Tibial nerve (tissue), 3 donors: ENCODE measurements at regions not wholly inside any gene's neighbourhood (a gene's known extent, or its start where the extent isn't known, plus 50 kb on each side); places are given as distances from the start of the nearest gene placed in this dataset.

Source experiments
- POLR2A ChIP-seq, 2 donors: fragments of 450-650 bp; IDR thresholded peaks; one replicate each; pipeline ENCODE4 v1.6.1; 2017; ENCODE audit warnings: antibody characterized with exemption in 2 of 2, mild to moderate bottlenecking in 2 of 2, moderate library complexity in 2 of 2
- TF ChIP-seq, protein P1 (sequence below), 5 experiments: fragments of 200-600 bp in 3 of 5; fragments of 450-650 bp in 2 of 5; sonication (generic) in 3 of 5; IDR thresholded peaks; one replicate each; pipeline ENCODE4 v1.5.1; 2016 to 2019; ENCODE audit warnings: antibody characterized with exemption in 5 of 5, mild to moderate bottlenecking in 3 of 5, moderate library complexity in 2 of 5

DNA sequence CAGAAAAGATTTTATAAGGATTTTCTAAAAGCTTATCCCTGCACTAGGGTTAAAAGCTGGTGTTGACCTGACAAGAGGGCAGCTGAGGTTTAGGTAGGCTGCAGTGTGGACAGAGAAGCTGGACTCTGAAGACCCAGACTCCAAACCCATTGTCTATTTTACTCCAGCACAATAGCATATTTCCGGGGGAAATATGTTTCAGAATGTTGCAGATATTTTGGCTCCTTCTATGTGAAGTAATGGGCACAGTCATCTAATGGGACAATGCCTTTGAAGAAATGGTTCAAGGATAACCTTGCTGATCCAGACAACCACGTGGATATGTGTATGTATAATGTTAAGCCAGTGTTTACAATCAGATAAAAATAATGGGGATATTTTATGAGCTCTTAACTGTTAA, 173.8 kb upstream of the TSC22D1 start:
- no peak for TF ChIP-seq POLR2A (IDR thresholded peaks at IDR 0.05)
- TF ChIP-seq, protein P1, sequence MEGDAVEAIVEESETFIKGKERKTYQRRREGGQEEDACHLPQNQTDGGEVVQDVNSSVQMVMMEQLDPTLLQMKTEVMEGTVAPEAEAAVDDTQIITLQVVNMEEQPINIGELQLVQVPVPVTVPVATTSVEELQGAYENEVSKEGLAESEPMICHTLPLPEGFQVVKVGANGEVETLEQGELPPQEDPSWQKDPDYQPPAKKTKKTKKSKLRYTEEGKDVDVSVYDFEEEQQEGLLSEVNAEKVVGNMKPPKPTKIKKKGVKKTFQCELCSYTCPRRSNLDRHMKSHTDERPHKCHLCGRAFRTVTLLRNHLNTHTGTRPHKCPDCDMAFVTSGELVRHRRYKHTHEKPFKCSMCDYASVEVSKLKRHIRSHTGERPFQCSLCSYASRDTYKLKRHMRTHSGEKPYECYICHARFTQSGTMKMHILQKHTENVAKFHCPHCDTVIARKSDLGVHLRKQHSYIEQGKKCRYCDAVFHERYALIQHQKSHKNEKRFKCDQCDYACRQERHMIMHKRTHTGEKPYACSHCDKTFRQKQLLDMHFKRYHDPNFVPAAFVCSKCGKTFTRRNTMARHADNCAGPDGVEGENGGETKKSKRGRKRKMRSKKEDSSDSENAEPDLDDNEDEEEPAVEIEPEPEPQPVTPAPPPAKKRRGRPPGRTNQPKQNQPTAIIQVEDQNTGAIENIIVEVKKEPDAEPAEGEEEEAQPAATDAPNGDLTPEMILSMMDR (IDR thresholded peaks at IDR 0.05) = no peak
